Immature natural killer cell (primary cell): ENCODE measurements at regions not wholly inside any gene's neighbourhood (a gene's known extent, or its start where the extent isn't known, plus 50 kb on each side); places are given as distances from the start of the nearest gene placed in this dataset.

Experiments used
- DNase-seq, 3 donors: peaks; one replicate each; pipeline ENCODE4 v3.0.0; 2022; ENCODE audit warnings: mixed read lengths in 1 of 3
- H3K27ac Mint-ChIP-seq, 6 donors: one replicate each; pipeline ENCODE4 v1.8.0; 2020; ENCODE audit warnings: mixed read lengths in 6 of 6, mild to moderate bottlenecking in 5 of 6, inconsistent platforms in 4 of 6, moderate library complexity in 3 of 6
- H3K27me3 Mint-ChIP-seq, 3 donors: one replicate each; pipeline ENCODE4 v1.8.0; 2020 to 2021; ENCODE audit warnings: low read depth in 3 of 3, mild to moderate bottlenecking in 3 of 3, mixed read lengths in 3 of 3, moderate library complexity in 3 of 3, inconsistent platforms in 1 of 3
- H3K36me3 Mint-ChIP-seq, 3 donors: one replicate each; pipeline ENCODE4 v1.8.0; 2020; ENCODE audit warnings: mixed read lengths in 3 of 3, inconsistent platforms in 2 of 3, mild to moderate bottlenecking in 2 of 3
- H3K4me1 Mint-ChIP-seq, 2 donors: one replicate each; pipeline ENCODE4 v1.8.0; 2020; ENCODE audit warnings: inconsistent platforms in 2 of 2, mild to moderate bottlenecking in 2 of 2, mixed read lengths in 2 of 2, moderate library complexity in 1 of 2
- H3K4me3 Mint-ChIP-seq, 5 donors: one replicate each; pipeline ENCODE4 v1.8.0; 2020; ENCODE audit warnings: mild to moderate bottlenecking in 5 of 5, mixed read lengths in 5 of 5, inconsistent platforms in 3 of 5, moderate library complexity in 3 of 5
- H3K9me3 Mint-ChIP-seq, 6 donors: one replicate each; pipeline ENCODE4 v1.8.0; 2020; ENCODE audit warnings: mild to moderate bottlenecking in 6 of 6, mixed read lengths in 6 of 6, inconsistent platforms in 4 of 6, moderate library complexity in 3 of 6

DNA sequence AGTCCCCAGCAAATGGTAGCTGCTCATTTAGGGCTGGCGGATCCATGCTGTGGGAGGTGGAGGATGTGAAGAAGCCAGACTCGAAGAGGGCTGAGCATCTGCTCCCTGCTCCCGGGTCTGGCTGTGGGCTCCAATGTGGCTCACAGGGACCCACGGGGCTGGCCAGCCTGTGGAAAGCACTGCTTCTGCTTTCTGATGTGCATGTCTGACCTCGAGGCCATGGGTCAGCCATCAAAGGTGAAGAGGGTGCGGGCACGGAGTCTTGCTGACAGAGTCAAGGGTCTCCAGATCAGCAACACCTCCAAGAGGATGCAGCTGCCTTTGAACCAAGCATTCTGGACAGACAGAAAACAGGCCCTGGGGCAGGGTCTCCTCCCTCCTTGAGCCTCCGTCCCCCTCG, 178.2 kb downstream of the INHBB start:
- H3K27me3 Mint-ChIP-seq = peaks cover 10 to 13% (median 10%) of the 10 kb centered on the region in 3 donors

DNA sequence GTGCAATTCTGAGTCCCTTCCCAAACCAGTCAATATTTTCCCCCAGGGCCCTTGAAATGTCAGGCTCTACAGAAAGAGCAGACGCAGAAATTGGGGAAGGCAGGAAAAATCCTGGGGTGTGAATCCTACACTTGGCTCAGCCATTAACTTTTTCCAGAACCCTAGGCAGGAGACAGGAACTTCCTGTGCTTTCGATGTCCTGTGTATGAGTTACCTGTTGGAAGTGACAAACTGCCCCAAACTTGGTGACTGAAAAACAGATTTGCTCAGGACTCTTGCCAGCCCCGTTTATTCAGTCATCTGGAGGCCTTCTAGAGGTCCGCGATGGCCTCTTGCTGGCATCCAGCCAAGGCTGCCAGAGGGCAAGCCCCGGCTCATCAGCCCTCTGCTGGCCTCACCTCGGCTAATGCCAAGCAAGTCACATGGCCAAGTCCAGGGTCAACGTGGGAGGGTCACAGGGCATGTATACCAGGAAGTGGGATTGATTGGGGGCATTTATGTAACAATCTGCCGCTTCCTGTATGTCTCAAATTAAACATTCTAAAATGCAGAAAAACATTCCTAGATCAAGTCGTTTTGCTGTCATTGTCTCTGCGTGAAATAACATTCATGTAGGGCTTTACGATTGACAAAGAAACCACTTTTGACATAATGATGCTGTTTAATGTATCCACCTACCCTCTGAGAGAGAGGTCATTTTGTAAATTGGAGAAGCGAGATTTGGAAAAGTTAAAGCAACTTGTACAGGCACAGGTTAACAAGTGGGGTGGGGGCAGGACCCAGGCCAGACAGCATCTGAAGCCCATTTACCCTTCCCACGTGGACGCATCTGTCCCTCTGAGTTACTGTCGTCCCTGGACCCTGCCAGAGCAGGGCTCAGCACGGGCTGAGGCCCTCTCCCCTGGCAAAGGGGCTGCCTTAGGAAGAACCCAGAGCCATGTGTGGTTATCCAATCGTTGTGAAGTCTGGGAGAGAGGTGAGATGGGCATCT, 179.4 kb downstream of the INHBB start:
- no peak for DNase-seq
- Mint-ChIP-seq H3K27me3 (peaks cover 8 to 13% (median 10%) of the 10 kb centered on the region in 3 donors), H3K9me3 (no peaks in the 10 kb centered on the region)

More for the DNA sequence above, 178.2 kb downstream of the INHBB start:
- Mint-ChIP-seq H3K4me3 (no peak overlapping the region), H3K27ac (no peak overlapping the region), H3K9me3 (no peaks in the 10 kb centered on the region), H3K4me1 (no peaks in the 10 kb centered on the region), H3K36me3 (no peaks in the 10 kb centered on the region)
- no peak for DNase-seq

DNA sequence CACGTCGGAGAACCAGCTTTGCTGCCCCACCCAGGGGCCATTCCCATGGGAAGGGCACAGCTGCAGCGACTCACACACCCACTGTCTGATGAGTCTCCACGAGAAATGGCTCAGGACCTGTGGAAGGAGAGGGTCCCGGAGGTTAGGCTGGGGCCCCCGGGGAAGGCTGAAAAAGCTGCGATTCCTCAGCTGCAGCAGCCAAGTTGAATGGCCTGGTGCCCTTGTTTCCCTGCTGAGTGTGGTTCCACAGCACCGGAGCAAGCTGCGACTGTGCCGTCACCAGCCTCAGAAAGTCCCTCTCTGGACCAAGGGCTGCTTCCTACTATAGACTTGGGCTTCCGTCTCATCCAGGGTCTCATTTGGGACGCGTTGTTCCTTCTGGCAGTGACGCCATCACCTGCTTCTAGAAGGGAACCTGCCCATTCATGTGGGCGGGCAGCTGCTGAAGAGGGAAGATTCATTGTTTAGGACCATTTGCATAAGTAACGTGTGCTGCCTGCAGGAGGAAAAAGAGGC, 180.2 kb downstream of the INHBB start:
- H3K9me3 Mint-ChIP-seq = no peaks in the 10 kb centered on the region
- H3K4me1 Mint-ChIP-seq = no peaks in the 10 kb centered on the region
- no peaks in the 10 kb centered on the region for H3K36me3 Mint-ChIP-seq
- H3K27ac Mint-ChIP-seq = no peak overlapping the region
- no peak overlapping the region for H3K4me3 Mint-ChIP-seq
- no peak for DNase-seq
- H3K27me3 Mint-ChIP-seq = peaks cover 6 to 12% (median 7%) of the 10 kb centered on the region in 3 donors

More for the DNA sequence above, 179.4 kb downstream of the INHBB start:
- Mint-ChIP-seq H3K4me1 (no peaks in the 10 kb centered on the region), H3K27ac (no peak overlapping the region), H3K4me3 (no peak overlapping the region), H3K36me3 (no peaks in the 10 kb centered on the region)

DNA sequence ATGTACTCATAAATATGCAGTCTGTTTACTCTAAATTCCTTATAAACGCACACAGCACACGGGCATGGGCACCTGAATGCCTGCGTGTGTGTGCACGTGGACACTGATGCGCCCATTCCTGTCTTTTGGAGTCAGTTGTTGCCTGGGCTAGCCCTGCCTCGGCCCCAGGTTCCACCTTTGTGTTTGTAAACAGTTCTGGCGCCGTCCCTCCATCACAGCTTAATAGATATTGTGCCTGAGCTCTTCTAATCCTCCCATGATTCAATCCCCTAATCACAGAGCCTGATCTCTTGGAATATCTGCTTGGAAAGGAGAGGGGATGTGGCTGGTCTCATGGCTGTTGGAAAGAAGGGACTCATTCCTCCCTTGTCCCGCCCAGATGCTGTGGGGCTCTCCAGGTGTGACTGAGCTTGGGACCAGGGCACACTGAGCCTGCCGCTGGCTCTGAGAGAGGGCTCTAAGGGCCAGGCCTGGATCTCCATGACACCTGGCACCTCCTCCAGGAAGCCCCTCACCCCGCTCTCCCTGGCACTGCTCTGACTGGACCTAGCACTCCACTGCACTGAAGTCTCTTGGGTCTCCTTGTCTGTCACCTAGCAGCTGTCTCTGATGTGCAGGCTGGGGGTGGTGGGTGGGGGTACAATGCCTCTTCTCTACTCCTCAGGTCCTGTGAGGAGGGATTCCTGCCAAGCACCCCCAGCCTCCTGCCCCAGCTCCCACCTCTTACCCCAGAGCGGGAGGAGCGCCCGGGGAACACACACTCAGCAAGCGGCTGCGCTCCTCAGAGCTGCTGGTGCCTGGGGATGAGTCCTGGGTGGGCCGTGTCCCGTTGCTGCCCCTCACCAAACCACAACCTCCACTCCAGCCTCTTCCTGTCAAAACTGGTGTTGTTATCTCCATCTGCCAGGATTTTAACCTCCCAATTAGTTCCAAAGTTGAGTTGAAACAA, 181.3 kb downstream of the INHBB start:
- DNase-seq = no peak
- H3K9me3 Mint-ChIP-seq = no peaks in the 10 kb centered on the region

DNA sequence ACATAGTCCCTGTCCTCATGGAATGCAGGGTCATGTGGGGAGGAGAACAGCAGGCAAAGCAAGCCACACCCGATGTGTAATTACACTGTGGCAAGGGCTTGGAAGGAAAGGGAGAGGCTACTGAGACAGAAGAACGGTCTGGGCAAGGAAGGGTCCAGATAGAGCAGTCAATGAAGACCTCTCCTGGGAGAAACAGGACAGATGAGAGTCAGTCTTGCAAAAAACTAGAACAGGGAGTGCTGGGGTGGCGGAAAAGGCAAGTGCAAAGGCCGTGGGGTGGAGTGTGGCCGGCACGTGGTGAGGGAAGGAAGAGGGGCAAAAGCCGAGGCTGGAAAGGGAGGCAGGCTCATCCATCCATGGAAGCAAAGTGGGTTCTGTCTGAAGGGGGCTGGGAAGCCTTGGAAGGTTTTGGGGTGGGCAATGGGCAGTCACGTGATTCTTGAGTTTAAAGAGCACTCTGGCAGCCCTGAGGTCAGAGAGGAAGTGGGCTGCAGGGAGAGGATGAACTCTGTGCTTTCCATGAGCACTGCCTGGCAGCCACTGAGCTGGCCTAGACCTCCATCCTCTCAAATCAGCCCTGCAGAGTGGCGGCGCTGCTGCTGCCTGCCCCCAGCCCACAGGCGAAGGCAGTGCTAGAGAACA, 182.2 kb downstream of the INHBB start:
- no peaks in the 10 kb centered on the region for H3K9me3 Mint-ChIP-seq
- H3K4me1 Mint-ChIP-seq = no peaks in the 10 kb centered on the region
- H3K27ac Mint-ChIP-seq = no peak overlapping the region
- DNase-seq = no peak
- no peaks in the 10 kb centered on the region for H3K36me3 Mint-ChIP-seq
- peaks cover 3 to 6% (median 3%) of the 10 kb centered on the region in 3 donors for H3K27me3 Mint-ChIP-seq
- H3K4me3 Mint-ChIP-seq = no peak overlapping the region

More for the DNA sequence above, 181.3 kb downstream of the INHBB start:
- Mint-ChIP-seq H3K4me3 (no peak overlapping the region), H3K4me1 (no peaks in the 10 kb centered on the region), H3K27me3 (peaks cover 3 to 6% (median 6%) of the 10 kb centered on the region in 3 donors), H3K27ac (no peak overlapping the region), H3K36me3 (no peaks in the 10 kb centered on the region)

DNA sequence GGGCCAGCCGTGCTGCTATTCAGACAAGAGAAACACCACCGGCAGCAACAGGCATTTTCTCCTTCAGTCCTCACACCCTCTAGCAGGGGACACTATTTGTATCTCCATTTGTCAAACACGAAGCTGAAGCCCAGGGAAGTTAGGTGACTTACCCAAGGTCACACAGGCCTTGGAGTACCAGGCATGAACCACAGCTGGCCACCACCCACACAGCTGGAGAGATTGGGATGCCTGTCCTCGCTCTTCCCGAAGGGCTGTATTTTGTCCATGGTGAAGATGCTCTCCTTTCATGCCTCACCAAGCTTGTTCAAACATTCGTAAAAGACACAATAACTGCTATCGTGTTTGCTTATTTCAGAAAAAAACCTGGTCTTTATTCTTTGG, 182.7 kb downstream of the INHBB start:
- Mint-ChIP-seq H3K4me3 (no peak overlapping the region), H3K4me1 (no peaks in the 10 kb centered on the region), H3K27me3 (peaks cover 2 to 6% (median 3%) of the 10 kb centered on the region in 3 donors), H3K9me3 (no peaks in the 10 kb centered on the region), H3K27ac (no peak overlapping the region), H3K36me3 (no peaks in the 10 kb centered on the region)
- no peak for DNase-seq

DNA sequence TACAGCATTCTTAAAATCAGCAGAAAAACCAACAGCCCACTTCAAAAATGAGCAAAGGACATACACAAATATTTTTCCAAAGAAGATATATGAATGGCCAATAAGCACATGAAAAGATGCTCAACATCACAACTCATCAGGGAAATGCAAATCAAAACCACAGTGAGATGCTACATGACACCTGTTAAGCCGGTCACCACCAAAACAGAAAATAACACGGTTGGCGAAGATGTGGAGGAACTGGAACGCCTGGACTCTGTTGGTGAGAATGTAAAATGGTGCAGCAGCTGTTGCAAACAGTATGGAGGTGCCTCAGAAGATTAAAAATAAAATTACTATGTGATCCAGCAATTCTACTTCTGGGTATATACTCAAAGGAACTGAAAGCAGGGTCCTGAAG, 184.8 kb downstream of the INHBB start:
- Mint-ChIP-seq H3K9me3 (no peaks in the 10 kb centered on the region), H3K27ac (no peak overlapping the region), H3K4me1 (no peaks in the 10 kb centered on the region), H3K27me3 (peaks cover 0 to 6% (median 3%) of the 10 kb centered on the region in 3 donors), H3K4me3 (no peak overlapping the region), H3K36me3 (no peaks in the 10 kb centered on the region)
- no peak for DNase-seq

DNA sequence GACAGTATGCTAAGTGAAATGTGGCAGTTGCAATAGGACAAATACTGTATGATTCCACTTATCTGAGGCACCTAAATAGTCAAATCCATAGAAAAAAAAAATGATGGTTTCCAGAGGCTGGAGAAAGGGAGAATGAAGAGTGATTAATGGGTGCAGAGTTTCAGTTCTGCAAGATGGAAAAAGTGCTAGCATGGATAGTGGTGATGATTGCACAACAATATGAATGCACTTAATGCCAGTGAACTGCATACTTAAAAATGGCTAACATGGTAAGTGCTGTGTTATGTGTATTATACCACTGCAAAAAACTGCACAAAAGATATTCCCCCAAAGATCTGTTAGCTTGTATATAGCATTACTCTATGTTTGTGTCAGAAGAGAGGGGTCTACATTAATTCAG, 185.4 kb downstream of the INHBB start:
- Mint-ChIP-seq H3K9me3 (no peaks in the 10 kb centered on the region), H3K27me3 (peaks cover 0 to 6% (median 1%) of the 10 kb centered on the region in 3 donors), H3K27ac (no peak overlapping the region), H3K4me3 (no peak overlapping the region), H3K4me1 (no peaks in the 10 kb centered on the region), H3K36me3 (no peaks in the 10 kb centered on the region)
- no peak for DNase-seq

DNA sequence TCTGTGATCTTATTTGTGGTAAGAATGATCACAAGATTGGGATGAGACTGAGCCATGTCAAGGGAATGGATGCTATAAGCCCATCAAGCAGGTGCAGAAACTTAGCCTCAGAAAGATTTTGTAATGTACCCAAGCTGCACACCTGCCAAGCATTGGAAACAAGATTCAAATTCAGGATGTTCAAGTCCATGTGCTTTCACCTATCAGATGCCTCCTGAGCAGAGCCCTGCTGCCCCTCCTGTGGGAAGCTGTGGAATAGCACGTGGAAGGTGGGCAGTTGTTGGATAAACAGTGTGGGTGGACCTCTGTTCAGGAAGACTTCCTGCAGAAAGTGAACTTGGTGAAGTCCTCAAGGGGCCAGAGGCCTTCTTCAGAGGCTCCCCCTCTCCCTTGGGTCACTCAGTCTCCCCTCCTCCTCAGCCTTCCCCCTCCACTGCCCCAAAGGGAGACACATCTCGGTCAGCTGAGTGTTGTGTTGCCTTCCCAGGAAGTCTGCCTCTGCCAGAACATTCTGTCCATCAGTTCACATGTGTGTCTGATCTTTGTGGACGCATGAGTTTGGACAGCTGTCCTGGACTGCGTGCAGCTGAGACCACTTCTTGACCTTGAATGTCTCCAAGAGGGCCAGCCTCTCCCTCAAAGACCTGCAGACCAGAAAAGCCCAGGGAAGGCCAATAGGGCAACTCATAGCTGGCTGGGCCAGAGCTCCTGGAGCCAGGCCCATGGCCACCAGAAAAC, 186.1 kb downstream of the INHBB start:
- Mint-ChIP-seq H3K27me3 (peaks cover 0 to 5% (median 0%) of the 10 kb centered on the region in 3 donors), H3K36me3 (no peaks in the 10 kb centered on the region), H3K4me3 (no peak overlapping the region), H3K9me3 (no peaks in the 10 kb centered on the region), H3K27ac (no peak overlapping the region), H3K4me1 (no peaks in the 10 kb centered on the region)
- no peak for DNase-seq

DNA sequence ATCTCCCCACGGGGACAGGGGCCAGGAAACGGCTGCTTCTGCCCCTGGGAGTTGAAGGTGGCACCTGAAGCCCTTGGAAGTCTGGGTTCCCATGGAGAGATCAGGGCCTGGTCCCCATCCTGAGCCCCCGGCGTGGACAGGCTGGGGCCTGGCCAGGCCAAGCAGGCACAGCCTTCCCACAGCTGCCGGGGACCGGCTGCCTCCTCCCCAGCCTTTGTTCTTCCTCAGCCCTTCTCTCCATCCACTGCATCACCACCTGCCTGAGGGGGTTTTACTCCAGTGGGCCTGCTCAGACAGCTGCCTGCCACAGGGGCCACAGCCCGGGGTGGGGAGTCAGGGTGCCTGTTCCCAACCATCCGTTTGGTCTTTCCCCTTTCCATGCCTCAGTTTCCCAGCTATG, 187.7 kb downstream of the INHBB start:
- Mint-ChIP-seq H3K4me3 (no peak overlapping the region), H3K9me3 (no peaks in the 10 kb centered on the region), H3K4me1 (no peaks in the 10 kb centered on the region), H3K36me3 (no peaks in the 10 kb centered on the region), H3K27me3 (peaks cover 0 to 4% (median 0%) of the 10 kb centered on the region in 3 donors), H3K27ac (no peak overlapping the region)
- DNase-seq = no peak

DNA sequence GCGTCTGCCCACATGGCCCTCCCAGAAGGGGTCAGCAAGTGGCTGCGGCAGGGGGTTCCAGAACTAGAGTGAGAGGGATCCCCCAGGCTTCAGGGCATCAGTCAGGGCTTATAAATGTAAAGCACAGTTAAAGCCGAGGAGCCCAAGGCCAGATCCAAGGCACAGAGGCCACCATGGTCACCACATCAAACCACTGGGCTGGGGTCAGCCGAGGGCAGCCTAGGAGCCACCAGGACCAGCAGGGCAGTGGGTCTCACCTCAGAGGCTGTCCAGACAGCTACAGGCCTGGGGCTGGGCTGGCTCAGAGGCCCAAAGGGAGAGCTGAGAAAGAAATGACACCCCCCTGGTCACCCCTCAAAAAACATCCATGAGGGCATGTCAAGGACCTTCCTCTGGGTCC, 188.5 kb downstream of the INHBB start:
- Mint-ChIP-seq H3K9me3 (no peaks in the 10 kb centered on the region), H3K27ac (no peak overlapping the region), H3K4me1 (no peaks in the 10 kb centered on the region), H3K36me3 (no peaks in the 10 kb centered on the region), H3K4me3 (no peak overlapping the region), H3K27me3 (peaks cover 0 to 4% (median 0%) of the 10 kb centered on the region in 3 donors)
- DNase-seq = no peak

DNA sequence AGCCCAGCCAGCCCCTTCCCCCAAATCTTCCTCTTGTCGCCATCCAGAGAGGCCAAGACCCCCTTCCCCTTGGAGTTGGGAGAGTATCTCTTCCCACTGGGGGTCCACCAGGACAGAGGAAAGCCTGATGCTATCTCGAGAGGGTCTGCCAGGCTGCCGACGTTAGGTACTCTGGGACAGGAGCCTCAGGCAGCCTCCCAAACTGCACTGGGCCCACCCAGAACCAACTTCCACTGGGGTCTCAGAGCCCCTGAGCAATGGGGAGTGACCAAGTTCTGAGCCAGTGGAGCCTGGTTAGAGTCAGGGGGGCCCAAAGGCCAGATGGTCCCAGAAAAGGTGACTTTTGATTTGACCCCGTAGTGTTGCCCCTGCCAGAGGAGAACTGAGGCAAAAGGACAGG, 189.1 kb downstream of the INHBB start:
- no peaks in the 10 kb centered on the region for H3K36me3 Mint-ChIP-seq
- H3K9me3 Mint-ChIP-seq = no peaks in the 10 kb centered on the region
- H3K27me3 Mint-ChIP-seq = peaks cover 0 to 3% (median 0%) of the 10 kb centered on the region in 3 donors
- H3K4me3 Mint-ChIP-seq = no peak overlapping the region
- H3K4me1 Mint-ChIP-seq = no peaks in the 10 kb centered on the region
- no peak overlapping the region for H3K27ac Mint-ChIP-seq
- DNase-seq = no peak

DNA sequence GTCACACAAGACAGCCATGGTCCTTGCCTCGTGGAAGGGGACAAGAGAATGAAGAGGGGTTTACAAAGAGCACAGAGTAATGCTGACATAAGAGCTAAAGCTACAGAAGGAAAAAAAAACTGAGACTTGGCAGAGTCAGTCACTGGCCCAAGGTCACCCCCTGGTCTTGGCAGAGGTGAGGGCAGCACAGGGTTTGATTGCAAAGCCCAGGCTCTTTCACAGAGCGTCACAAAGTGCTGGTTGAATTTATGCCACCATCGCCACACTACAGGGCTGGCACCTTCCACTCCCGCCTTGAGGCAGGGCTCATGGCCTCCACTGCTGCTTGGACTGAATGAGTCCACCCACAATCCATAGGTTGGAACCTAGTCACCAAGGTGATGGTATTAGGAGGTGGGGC, 190.2 kb downstream of the INHBB start:
- H3K4me1 Mint-ChIP-seq = no peaks in the 10 kb centered on the region
- H3K4me3 Mint-ChIP-seq = no peak overlapping the region
- H3K27ac Mint-ChIP-seq = no peak overlapping the region
- H3K27me3 Mint-ChIP-seq = peaks cover 0 to 3% (median 0%) of the 10 kb centered on the region in 3 donors
- no peaks in the 10 kb centered on the region for H3K9me3 Mint-ChIP-seq
- DNase-seq = no peak
- no peaks in the 10 kb centered on the region for H3K36me3 Mint-ChIP-seq
